MCF 10A (cell line): ENCODE measurements at regions not wholly inside any gene's neighbourhood (a gene's known extent, or its start where the extent isn't known, plus 50 kb on each side); places are given as distances from the start of the nearest gene placed in this dataset.

ENCODE experiments used
- BruUV-seq: library from RNA; stranded (reverse); fragments of 400-500 nt; replicated peaks from 2 replicates; lab custom pipeline; 2021; lab: Mats Ljungman, UMichigan
- CTCF ChIA-PET: fragments of 300-600 bp; sonication (Branson Sonifier 250); formaldehyde crosslinking; extraction: SDS; loops from one replicate; lab custom pipeline; 2021; ENCODE audit warnings: antibody characterized with exemption, inconsistent platforms; lab: Yijun Ruan, JAX
- POLR2A ChIA-PET: fragments of 300-600, 350-650 bp; sonication (Branson Sonifier 250); formaldehyde crosslinking; extraction: SDS; loops from one replicate; lab custom pipeline; 2020; ENCODE audit warnings: antibody characterized with exemption, inconsistent platforms; lab: Yijun Ruan, JAX
- DNase-seq: peaks from one replicate; pipeline ENCODE4 v3.0.0-alpha.2; 2018; ENCODE audit not compliant: unreplicated experiment
- H3K27ac Mint-ChIP-seq: one replicate; pipeline ENCODE4 v1.8.0; 2022; ENCODE audit warnings: mild to moderate bottlenecking, low read depth, mixed read lengths; ENCODE audit not compliant: unreplicated experiment
- H3K27me3 Mint-ChIP-seq: one replicate; pipeline ENCODE4 v1.8.0; 2022; ENCODE audit warnings: mixed read lengths; ENCODE audit not compliant: insufficient read depth, unreplicated experiment
- H3K36me3 Mint-ChIP-seq: one replicate; pipeline ENCODE4 v1.8.0; 2022; ENCODE audit warnings: mild to moderate bottlenecking, moderate library complexity, mixed read lengths; ENCODE audit not compliant: insufficient read depth, unreplicated experiment
- H3K4me1 Mint-ChIP-seq: one replicate; pipeline ENCODE4 v1.8.0; 2022; ENCODE audit warnings: mixed read lengths; ENCODE audit not compliant: insufficient read depth, unreplicated experiment
- H3K4me3 Mint-ChIP-seq: one replicate; pipeline ENCODE4 v1.8.0; 2022; ENCODE audit warnings: mild to moderate bottlenecking, moderate library complexity, mixed read lengths; ENCODE audit not compliant: unreplicated experiment
- H3K9me3 Mint-ChIP-seq: one replicate; pipeline ENCODE4 v1.8.0; 2022; ENCODE audit warnings: mixed read lengths; ENCODE audit not compliant: unreplicated experiment
- CTCF ChIP-seq: fragments of 200-600 bp; IDR thresholded peaks from one replicate; pipeline ENCODE4 v1.8.0; 2022; ENCODE audit warnings: antibody characterized with exemption, mild to moderate bottlenecking; ENCODE audit not compliant: unreplicated experiment
- intact Hi-C: fragments of 100-400 bp; cut with micrococcal nuclease; formaldehyde crosslinking; loops from 2 replicates; pipeline ENCODE4 v1.14.1; 2022

GRCh38 chr11:45023065-45023365, 72.3 kb upstream of the TP53I11 start:
- H3K27me3 Mint-ChIP-seq = no peaks in the 10 kb centered on the region
- POLR2A ChIA-PET = no interaction called here

GRCh38 chr11:45024316-45024715, 73.6 kb upstream of the TP53I11 start:
- no peaks in the 10 kb centered on the region for H3K27me3 Mint-ChIP-seq
- BruUV-seq = no TSS peak
- ChIA-PET CTCF (interaction anchor here (0.6 kb wide), 1 partner anchor 88 kb away, joined by 3 read pairs; no protein-coding TSS in a partner anchor), POLR2A (interaction anchor here (0.7 to 1.1 kb wide), 2 partner anchors 17 to 18 kb away, joined by 3 read pairs; no protein-coding TSS in a partner anchor)
- intact Hi-C loops = no loop called here
- no peaks in the 10 kb centered on the region for H3K9me3 Mint-ChIP-seq
- TF ChIP-seq CTCF = no peak
- peaks cover 6% of the 10 kb centered on the region for H3K36me3 Mint-ChIP-seq
- no peak overlapping the region for H3K27ac Mint-ChIP-seq
- DNase-seq = no peak
- H3K4me1 Mint-ChIP-seq = no peaks in the 10 kb centered on the region
- H3K4me3 Mint-ChIP-seq = no peak overlapping the region

More at GRCh38 chr11:45023065-45023365, 72.3 kb upstream of the TP53I11 start:
- intact Hi-C loops = no loop called here
- no peak for DNase-seq
- CTCF ChIA-PET = interaction anchor here (0.8 to 1.1 kb wide), 2 partner anchors 82 to 83 kb away, joined by 3 read pairs; no protein-coding TSS in a partner anchor
- H3K36me3 Mint-ChIP-seq = peaks cover 6% of the 10 kb centered on the region
- TF ChIP-seq CTCF = no peak
- H3K4me3 Mint-ChIP-seq = no peak overlapping the region
- H3K4me1 Mint-ChIP-seq = no peaks in the 10 kb centered on the region
- H3K27ac Mint-ChIP-seq = no peak overlapping the region
- no peaks in the 10 kb centered on the region for H3K9me3 Mint-ChIP-seq
- BruUV-seq = no TSS peak

GRCh38 chr11:45024846-45025588, 74.3 kb upstream of the TP53I11 start:
- peaks cover 6% of the 10 kb centered on the region for H3K36me3 Mint-ChIP-seq
- ChIA-PET POLR2A (interaction anchor here (0.7 to 1.1 kb wide), 3 partner anchors 16 to 17 kb away, joined by 3 to 4 read pairs (median 3); no protein-coding TSS in a partner anchor), CTCF (no interaction called here)
- H3K4me3 Mint-ChIP-seq = no peak overlapping the region
- no peaks in the 10 kb centered on the region for H3K9me3 Mint-ChIP-seq
- no peaks in the 10 kb centered on the region for H3K4me1 Mint-ChIP-seq
- no peak overlapping the region for H3K27ac Mint-ChIP-seq
- no TSS peak for BruUV-seq
- TF ChIP-seq CTCF = no peak
- intact Hi-C loops = no loop called here
- H3K27me3 Mint-ChIP-seq = no peaks in the 10 kb centered on the region
- DNase-seq = no peak

GRCh38 chr11:45025716-45026492, 75.2 kb upstream of the TP53I11 start:
- TF ChIP-seq CTCF = no peak
- no peaks in the 10 kb centered on the region for H3K9me3 Mint-ChIP-seq
- BruUV-seq = no TSS peak
- no peak overlapping the region for H3K27ac Mint-ChIP-seq
- DNase-seq = no peak
- no peaks in the 10 kb centered on the region for H3K4me1 Mint-ChIP-seq
- H3K27me3 Mint-ChIP-seq = no peaks in the 10 kb centered on the region
- peaks cover 6% of the 10 kb centered on the region for H3K36me3 Mint-ChIP-seq
- ChIA-PET CTCF (interaction anchor here (0.6 kb wide), 1 partner anchor 1555 kb away, joined by 4 read pairs; no protein-coding TSS in a partner anchor), POLR2A (interaction anchor here (1.1 kb wide), 1 partner anchor 16 kb away, joined by 4 read pairs; no protein-coding TSS in a partner anchor)
- intact Hi-C loops = no loop called here
- H3K4me3 Mint-ChIP-seq = no peak overlapping the region
